Activated B cell treated with CpG ODN at 0.5 μM for 24 hours (primary cell): ENCODE measurements at regions not wholly inside any gene's neighbourhood (a gene's known extent, or its start where the extent isn't known, plus 50 kb on each side); places are given as distances from the start of the nearest gene placed in this dataset.

Source experiments
- ATAC-seq: fragments of 200-7000 bp; cut with Tn5 transposase; one replicate; pipeline ENCODE4 v1.10.0; 2021; ENCODE audit warnings: low read depth, mild to moderate bottlenecking, moderate library complexity
- CTCF ChIA-PET: fragments of 350-600 bp; sonication (Branson Sonifier 250); formaldehyde crosslinking; loops from one replicate; lab custom pipeline; 2021; ENCODE audit warnings: antibody characterized with exemption; lab: Charles Lee
- POLR2A ChIA-PET: fragments of 350-600 bp; sonication (Branson Sonifier 250); formaldehyde crosslinking; loops from one replicate; lab custom pipeline; 2021; ENCODE audit warnings: antibody characterized with exemption; lab: Charles Lee
- DNase-seq: peaks from one replicate; pipeline ENCODE4 v3.0.0; 2022
- H3K27ac Mint-ChIP-seq: one replicate; pipeline ENCODE4 v1.8.0; 2020; ENCODE audit warnings: mixed read lengths
- H3K27me3 Mint-ChIP-seq: one replicate; pipeline ENCODE4 v1.8.0; 2021; ENCODE audit warnings: mixed read lengths
- H3K36me3 Mint-ChIP-seq: one replicate; pipeline ENCODE4 v1.8.0; 2021; ENCODE audit warnings: low read depth, mixed read lengths
- H3K4me1 Mint-ChIP-seq: one replicate; pipeline ENCODE4 v1.8.0; 2021; ENCODE audit warnings: mixed read lengths
- H3K4me3 Mint-ChIP-seq: one replicate; pipeline ENCODE4 v1.8.0; 2020; ENCODE audit warnings: mild to moderate bottlenecking, mixed read lengths
- H3K9me3 Mint-ChIP-seq: one replicate; pipeline ENCODE4 v1.8.0; 2020; ENCODE audit warnings: mixed read lengths
- CTCF ChIP-seq: fragments of 200-600 bp; IDR thresholded peaks from one replicate; pipeline ENCODE4 v1.8.0; 2022; ENCODE audit warnings: antibody characterized with exemption, mild to moderate bottlenecking
- intact Hi-C: fragments of 100-400 bp; cut with micrococcal nuclease; formaldehyde crosslinking; loops from one replicate; pipeline ENCODE4 v1.15.1; 2024

GRCh38 chr1:184285401-184286087 lies 101.3 kb upstream of the C1orf21 start:
- ChIA-PET CTCF (no interaction called here), POLR2A (no interaction called here)
- ATAC-seq (no peak), DNase-seq (no peak)
- no peak for TF ChIP-seq CTCF
- Mint-ChIP-seq H3K27ac (no peak overlapping the region), H3K27me3 (no peaks in the 10 kb centered on the region), H3K36me3 (no peaks in the 10 kb centered on the region), H3K4me1 (no peaks in the 10 kb centered on the region), H3K4me3 (no peak overlapping the region), H3K9me3 (peaks cover 8% of the 10 kb centered on the region)
- intact Hi-C loops, result no loop called here

GRCh38 chr1:184287001-184287400 lies 99.8 kb upstream of the C1orf21 start:
- H3K4me1 Mint-ChIP-seq, result no peaks in the 10 kb centered on the region
- intact Hi-C loops, result no loop called here
- H3K4me3 Mint-ChIP-seq, result no peak overlapping the region
- H3K9me3 Mint-ChIP-seq, result peaks cover 16% of the 10 kb centered on the region
- no peak for DNase-seq
- ChIA-PET CTCF (no interaction called here), POLR2A (no interaction called here)
- H3K27me3 Mint-ChIP-seq, result no peaks in the 10 kb centered on the region
- no peaks in the 10 kb centered on the region for H3K36me3 Mint-ChIP-seq
- ATAC-seq, result no peak
- TF ChIP-seq CTCF, result no peak
- no peak overlapping the region for H3K27ac Mint-ChIP-seq

GRCh38 chr1:184289825-184290550 lies 96.8 kb upstream of the C1orf21 start:
- intact Hi-C loops, result no loop called here
- no peak overlapping the region for H3K4me3 Mint-ChIP-seq
- no peak for DNase-seq
- POLR2A ChIA-PET, result no interaction called here
- H3K27me3 Mint-ChIP-seq, result no peaks in the 10 kb centered on the region
- no peaks in the 10 kb centered on the region for H3K36me3 Mint-ChIP-seq
- H3K4me1 Mint-ChIP-seq, result no peaks in the 10 kb centered on the region
- no peak for ATAC-seq
- no peak for TF ChIP-seq CTCF
- H3K9me3 Mint-ChIP-seq, result peaks cover 23% of the 10 kb centered on the region
- CTCF ChIA-PET, result no interaction called here
- H3K27ac Mint-ChIP-seq, result no peak overlapping the region

- ATAC-seq (no peak), DNase-seq (no peak)
- H3K27ac Mint-ChIP-seq, result no peak overlapping the region
- H3K4me1 Mint-ChIP-seq, result no peaks in the 10 kb centered on the region
- POLR2A ChIA-PET, result no interaction called here
- CTCF ChIA-PET, result no interaction called here
- H3K27me3 Mint-ChIP-seq, result no peaks in the 10 kb centered on the region
- H3K4me3 Mint-ChIP-seq, result no peak overlapping the region
- intact Hi-C loops, result no loop called here
- peaks cover 22% of the 10 kb centered on the region for H3K9me3 Mint-ChIP-seq
- H3K36me3 Mint-ChIP-seq, result no peaks in the 10 kb centered on the region
- no peak for TF ChIP-seq CTCF
Observed at GRCh38 chr1:184291701-184292100, 95.1 kb upstream of the C1orf21 start.

- H3K36me3 Mint-ChIP-seq, result no peaks in the 10 kb centered on the region
- CTCF ChIA-PET, result no interaction called here
Observed at GRCh38 chr1:184292101-184292500, 94.7 kb upstream of the C1orf21 start.

More at GRCh38 chr1:184292101-184292500, 94.7 kb upstream of the C1orf21 start:
- ATAC-seq (no peak), DNase-seq (no peak)
- no peaks in the 10 kb centered on the region for H3K4me1 Mint-ChIP-seq
- no peaks in the 10 kb centered on the region for H3K27me3 Mint-ChIP-seq
- H3K27ac Mint-ChIP-seq, result no peak overlapping the region
- TF ChIP-seq CTCF, result no peak
- POLR2A ChIA-PET, result no interaction called here
- H3K9me3 Mint-ChIP-seq, result peaks cover 18% of the 10 kb centered on the region
- intact Hi-C loops, result no loop called here
- H3K4me3 Mint-ChIP-seq, result no peak overlapping the region
